OCI-LY7 (cell line): ENCODE measurements at regions not wholly inside any gene's neighbourhood (a gene's known extent, or its start where the extent isn't known, plus 50 kb on each side); places are given as distances from the start of the nearest gene placed in this dataset.

Experiments
- BruUV-seq: library from RNA; stranded (reverse); fragments of 400-500 nt; replicated peaks from 2 replicates; lab custom pipeline; 2021; lab: Mats Ljungman, UMichigan
- CTCF ChIA-PET: fragments of 300-600 bp; sonication (Branson Sonifier 250); formaldehyde crosslinking; loops from one replicate; lab custom pipeline; 2022; ENCODE audit warnings: antibody characterized with exemption; ENCODE audit not compliant: unreplicated experiment; lab: Charles Lee
- POLR2A ChIA-PET: fragments of 300-600 bp; sonication (Branson Sonifier 250); formaldehyde crosslinking; loops from one replicate; lab custom pipeline; 2022; ENCODE audit warnings: antibody characterized with exemption; lab: Charles Lee
- DNase-seq: peaks from one replicate; pipeline ENCODE4 v3.0.0-alpha.2; 2015; ENCODE audit warnings: low spot score
- H2AFZ ChIP-seq: fragments of 200-600 bp; sonication (generic), shearing (Covaris generic); 2 replicates; pipeline ENCODE4 v1.6.1; 2014; ENCODE audit warnings: mild to moderate bottlenecking, antibody characterized with exemption, low read length, moderate library complexity
- H3K27ac ChIP-seq: fragments of 200-600 bp; sonication (generic); 2 replicates; pipeline ENCODE4 v1.5.1; 2014; ENCODE audit warnings: mixed run types, low read depth, mild to moderate bottlenecking, moderate library complexity, low read length, inconsistent platforms; ENCODE audit not compliant: poor library complexity, severe bottlenecking
- H3K36me3 ChIP-seq: fragments of 200-600 bp; sonication (generic); 2 replicates; pipeline ENCODE4 v1.6.1; 2014; ENCODE audit warnings: mild to moderate bottlenecking, antibody characterized with exemption, low read length, moderate library complexity, mixed read lengths; ENCODE audit not compliant: insufficient read depth
- H3K4me1 ChIP-seq: fragments of 200-600 bp; sonication (generic); 2 replicates; pipeline ENCODE4 v1.5.1; 2014; ENCODE audit warnings: mild to moderate bottlenecking, low read length; ENCODE audit not compliant: insufficient read depth, poor library complexity, severe bottlenecking
- H3K4me2 ChIP-seq: fragments of 200-600 bp; sonication (generic); 2 replicates; pipeline ENCODE4 v1.6.1; 2014; ENCODE audit warnings: mild to moderate bottlenecking, low read length
- H3K4me3 ChIP-seq: fragments of 200-600 bp; sonication (generic); 2 replicates; pipeline ENCODE4 v1.5.1; 2014; ENCODE audit warnings: mild to moderate bottlenecking, low read depth, low read length; ENCODE audit not compliant: poor library complexity, severe bottlenecking
- H3K79me2 ChIP-seq: fragments of 200-600 bp; sonication (generic); 2 replicates; pipeline ENCODE4 v1.6.1; 2016; ENCODE audit warnings: low read depth, mild to moderate bottlenecking, low read length, moderate library complexity, mixed read lengths; ENCODE audit not compliant: insufficient read depth
- H3K9me2 ChIP-seq: fragments of 200-600 bp; sonication (generic); 2 replicates; pipeline ENCODE4 v1.6.1; 2016; ENCODE audit warnings: mild to moderate bottlenecking, low read length, mixed read lengths; ENCODE audit not compliant: insufficient read depth
- H3K9me3 ChIP-seq: fragments of 200-600 bp; sonication (generic); 2 replicates; pipeline ENCODE4 v1.6.1; 2014; ENCODE audit warnings: mild to moderate bottlenecking, mixed run types, low read length, mixed read lengths
- H4K20me1 ChIP-seq: fragments of 200-600 bp; sonication (generic); 2 replicates; pipeline ENCODE4 v1.6.1; 2014; ENCODE audit warnings: mild to moderate bottlenecking, antibody characterized with exemption, low read length, moderate library complexity, mixed read lengths; ENCODE audit not compliant: insufficient read depth
- EZH2phosphoT487 ChIP-seq: fragments of 200-600 bp; sonication (generic); IDR thresholded peaks from 2 replicates; pipeline ENCODE4 v1.6.1; 2018; ENCODE audit warnings: low read depth, borderline replicate concordance, mild to moderate bottlenecking, mixed run types, antibody characterized with exemption, low read length, moderate library complexity, mixed read lengths
- intact Hi-C: fragments of 100-400 bp; cut with micrococcal nuclease; formaldehyde crosslinking; loops from one replicate; pipeline ENCODE4 v1.10.0; 2022; ENCODE audit not compliant: unreplicated experiment
- TF ChIP-seq, protein P1 (sequence below): fragments of 200-600 bp; sonication (generic); conservative IDR thresholded peaks from 2 replicates; pipeline ENCODE4 v1.5.1; 2014; ENCODE audit warnings: mild to moderate bottlenecking, antibody characterized with exemption, low read length, moderate library complexity, mixed read lengths

DNA sequence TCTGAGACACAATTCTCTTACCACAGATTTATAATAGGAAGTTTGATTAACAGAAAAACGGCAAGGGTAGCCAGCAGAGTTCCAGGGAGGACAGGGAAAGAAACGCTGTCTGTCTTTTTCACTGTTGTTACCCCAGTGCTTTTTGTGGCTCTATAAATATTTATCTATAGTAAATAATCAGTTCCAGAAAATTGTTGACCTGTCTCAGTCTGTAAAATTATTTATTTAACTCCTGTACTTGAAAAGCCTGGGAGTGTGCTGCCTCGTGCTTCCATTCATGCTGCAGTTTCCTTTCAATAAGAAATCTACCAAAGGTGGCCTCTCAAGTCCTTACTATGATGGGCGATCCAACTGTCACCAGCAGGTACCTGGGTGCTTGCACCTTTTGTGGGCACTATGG is 102.9 kb downstream of the ETAA1 start:
- POLR2A ChIA-PET, result no interaction called here
- no peaks in the 10 kb centered on the region for H3K4me1 ChIP-seq
- H3K9me3 ChIP-seq, result no peaks in the 10 kb centered on the region
- no peak for TF ChIP-seq EZH2phosphoT487
- TF ChIP-seq, protein P1, sequence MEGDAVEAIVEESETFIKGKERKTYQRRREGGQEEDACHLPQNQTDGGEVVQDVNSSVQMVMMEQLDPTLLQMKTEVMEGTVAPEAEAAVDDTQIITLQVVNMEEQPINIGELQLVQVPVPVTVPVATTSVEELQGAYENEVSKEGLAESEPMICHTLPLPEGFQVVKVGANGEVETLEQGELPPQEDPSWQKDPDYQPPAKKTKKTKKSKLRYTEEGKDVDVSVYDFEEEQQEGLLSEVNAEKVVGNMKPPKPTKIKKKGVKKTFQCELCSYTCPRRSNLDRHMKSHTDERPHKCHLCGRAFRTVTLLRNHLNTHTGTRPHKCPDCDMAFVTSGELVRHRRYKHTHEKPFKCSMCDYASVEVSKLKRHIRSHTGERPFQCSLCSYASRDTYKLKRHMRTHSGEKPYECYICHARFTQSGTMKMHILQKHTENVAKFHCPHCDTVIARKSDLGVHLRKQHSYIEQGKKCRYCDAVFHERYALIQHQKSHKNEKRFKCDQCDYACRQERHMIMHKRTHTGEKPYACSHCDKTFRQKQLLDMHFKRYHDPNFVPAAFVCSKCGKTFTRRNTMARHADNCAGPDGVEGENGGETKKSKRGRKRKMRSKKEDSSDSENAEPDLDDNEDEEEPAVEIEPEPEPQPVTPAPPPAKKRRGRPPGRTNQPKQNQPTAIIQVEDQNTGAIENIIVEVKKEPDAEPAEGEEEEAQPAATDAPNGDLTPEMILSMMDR, result no peak
- CTCF ChIA-PET, result no interaction called here
- no peaks in the 10 kb centered on the region for H3K9me2 ChIP-seq
- H3K27ac ChIP-seq, result no peak overlapping the region
- H3K79me2 ChIP-seq, result no peaks in the 10 kb centered on the region
- DNase-seq, result no peak
- H3K4me3 ChIP-seq, result no peak overlapping the region
- intact Hi-C loops, result no loop called here
- H2AFZ ChIP-seq, result no peak overlapping the region
- no peaks in the 10 kb centered on the region for H4K20me1 ChIP-seq
- no peaks in the 10 kb centered on the region for H3K36me3 ChIP-seq
- H3K4me2 ChIP-seq, result no peak overlapping the region
- BruUV-seq, result no TSS peak

GRCh38 chr2:67500541-67500940 is 103.4 kb downstream of the ETAA1 start:
- intact Hi-C loops, result no loop called here
- Histone ChIP-seq H2AFZ (no peak overlapping the region), H3K27ac (no peak overlapping the region), H3K9me3 (no peaks in the 10 kb centered on the region), H3K4me3 (no peak overlapping the region), H3K9me2 (no peaks in the 10 kb centered on the region), H3K4me1 (no peaks in the 10 kb centered on the region), H3K36me3 (no peaks in the 10 kb centered on the region), H4K20me1 (no peaks in the 10 kb centered on the region), H3K4me2 (no peak overlapping the region), H3K79me2 (no peaks in the 10 kb centered on the region)
- no TSS peak for BruUV-seq
- TF ChIP-seq EZH2phosphoT487, result no peak
- TF ChIP-seq, protein P1, result no peak
- ChIA-PET POLR2A (interaction anchor here (0.8 kb wide), 1 partner anchor 51 kb away, joined by 4 read pairs; no protein-coding TSS in a partner anchor), CTCF (no interaction called here)
- DNase-seq, result no peak

- Histone ChIP-seq H3K4me3 (no peak overlapping the region), H3K9me3 (no peaks in the 10 kb centered on the region), H3K9me2 (no peaks in the 10 kb centered on the region), H2AFZ (no peak overlapping the region), H3K4me2 (no peak overlapping the region), H4K20me1 (no peaks in the 10 kb centered on the region), H3K4me1 (no peaks in the 10 kb centered on the region), H3K27ac (no peak overlapping the region), H3K79me2 (no peaks in the 10 kb centered on the region), H3K36me3 (no peaks in the 10 kb centered on the region)
- CTCF ChIA-PET, result no interaction called here
- intact Hi-C loops, result no loop called here
- no peak for DNase-seq
- POLR2A ChIA-PET, result interaction anchor here (0.5 kb wide), 1 partner anchor 24 kb away, joined by 6 read pairs; no protein-coding TSS in a partner anchor
- no peak for TF ChIP-seq EZH2phosphoT487
- TF ChIP-seq, protein P1, result no peak
- BruUV-seq, result no TSS peak
Measured at GRCh38 chr2:67502346-67503065, 105.4 kb downstream of the ETAA1 start.
